Stomach smooth muscle (tissue), 2 donors: ENCODE measurements at regions not wholly inside any gene's neighbourhood (a gene's known extent, or its start where the extent isn't known, plus 50 kb on each side); places are given as distances from the start of the nearest gene placed in this dataset.

Experiments
- H3K27ac ChIP-seq: one replicate; pipeline ENCODE4 v1.7.0; 2013; ENCODE audit warnings: mild to moderate bottlenecking, low read length, inconsistent platforms
- H3K27me3 ChIP-seq, 2 donors: one replicate each; pipeline ENCODE4 v1.7.0; 2013; ENCODE audit warnings: low read length in 2 of 2; ENCODE audit not compliant: insufficient read depth in 2 of 2, control insufficient read depth in 1 of 2
- H3K36me3 ChIP-seq, 2 donors: one replicate each; pipeline ENCODE4 v1.7.0; 2013; ENCODE audit warnings: low read length in 2 of 2; ENCODE audit not compliant: control insufficient read depth in 2 of 2, insufficient read depth in 2 of 2
- H3K4me1 ChIP-seq: one replicate; pipeline ENCODE4 v1.7.0; 2013; ENCODE audit warnings: low read length; ENCODE audit not compliant: control insufficient read depth, insufficient read depth
- H3K4me3 ChIP-seq, 2 donors: one replicate each; pipeline ENCODE4 v1.7.0; 2013; ENCODE audit warnings: low read length in 2 of 2
- H3K9ac ChIP-seq, 2 donors: one replicate each; pipeline ENCODE4 v1.7.0; 2013; ENCODE audit warnings: low read length in 2 of 2, mild to moderate bottlenecking in 1 of 2
- H3K9me3 ChIP-seq, 2 donors: one replicate each; pipeline ENCODE4 v1.7.0; 2013; ENCODE audit warnings: low read length in 2 of 2; ENCODE audit not compliant: control insufficient read depth in 2 of 2
- donor health status: healthy.
- donor health status: Pancreatic carcinoma.

DNA sequence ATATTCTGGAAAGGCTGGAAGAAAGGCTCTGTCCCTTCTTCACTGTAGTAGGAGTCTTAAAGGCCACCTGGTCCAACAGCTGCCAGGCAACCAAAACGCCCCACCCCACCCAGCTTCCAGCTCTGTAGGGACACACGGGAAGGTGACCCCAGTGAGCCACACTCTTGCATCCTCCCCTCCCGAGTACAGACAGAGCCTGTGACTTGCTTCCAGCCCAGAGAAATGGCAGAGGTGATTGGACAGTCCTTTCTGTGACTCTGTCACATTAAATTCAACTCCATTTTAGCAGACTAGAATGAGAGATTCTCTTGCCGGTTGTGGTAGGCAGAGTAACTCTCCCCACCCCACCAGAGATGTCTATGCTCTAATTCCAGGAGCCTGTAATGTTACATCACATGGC lies 226.2 kb upstream of the ARID1B start:
- Histone ChIP-seq H3K4me1 (no peaks in the 10 kb centered on the region), H3K9me3 (no peaks in the 10 kb centered on the region), H3K4me3 (no peak overlapping the region), H3K9ac (no peak overlapping the region), H3K36me3 (no peaks in the 10 kb centered on the region), H3K27ac (no peak overlapping the region), H3K27me3 (no peaks in the 10 kb centered on the region)

DNA sequence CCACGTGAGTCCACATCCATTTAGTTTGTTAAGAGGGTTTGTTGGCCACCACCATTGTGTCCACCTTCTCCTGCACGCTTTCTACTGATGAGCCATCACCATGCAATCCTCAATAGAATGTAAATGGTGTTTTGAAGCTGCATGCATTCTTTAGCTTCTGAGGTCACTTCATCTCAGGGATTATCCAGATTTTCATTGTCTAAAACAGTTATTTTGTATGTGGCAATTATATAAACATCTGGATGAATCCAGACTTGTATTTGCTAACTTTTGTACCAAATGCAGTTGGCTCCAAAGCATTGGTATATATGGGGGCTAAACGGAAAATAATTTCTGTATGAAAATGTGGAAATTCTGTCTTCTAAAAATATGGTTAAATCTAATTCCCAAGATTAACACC lies 231.2 kb upstream of the ARID1B start:
- H3K4me3 ChIP-seq: no peak overlapping the region
- no peak overlapping the region for H3K9ac ChIP-seq

DNA sequence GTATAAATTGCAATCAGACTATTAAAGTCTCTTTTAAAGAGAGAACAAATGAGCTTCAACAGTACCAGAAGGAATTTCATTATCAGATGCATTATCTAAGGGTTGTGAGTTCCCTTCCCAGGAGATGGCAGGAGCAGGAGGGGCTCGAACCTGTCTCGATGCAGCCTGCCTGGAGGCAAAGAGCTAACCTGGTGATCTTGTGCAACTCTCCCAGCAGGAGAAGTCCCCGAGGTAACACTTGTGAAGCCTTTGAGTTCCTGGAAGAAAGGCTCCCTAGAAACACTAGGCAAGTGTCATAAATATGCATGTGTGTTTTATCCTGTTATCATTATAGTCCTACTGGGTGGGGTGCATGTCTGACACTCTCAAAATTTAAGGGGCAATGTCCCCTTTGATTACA lies 232.2 kb upstream of the ARID1B start:
- no peaks in the 10 kb centered on the region for H3K36me3 ChIP-seq
- no peaks in the 10 kb centered on the region for H3K27me3 ChIP-seq
- no peaks in the 10 kb centered on the region for H3K4me1 ChIP-seq
- H3K27ac ChIP-seq: no peak overlapping the region
- no peak overlapping the region for H3K4me3 ChIP-seq
- H3K9ac ChIP-seq: no peak overlapping the region
- no peaks in the 10 kb centered on the region for H3K9me3 ChIP-seq

More for the DNA sequence above, 231.2 kb upstream of the ARID1B start:
- Histone ChIP-seq H3K27me3 (no peaks in the 10 kb centered on the region), H3K4me1 (no peaks in the 10 kb centered on the region), H3K36me3 (no peaks in the 10 kb centered on the region), H3K27ac (no peak overlapping the region), H3K9me3 (no peaks in the 10 kb centered on the region)

DNA sequence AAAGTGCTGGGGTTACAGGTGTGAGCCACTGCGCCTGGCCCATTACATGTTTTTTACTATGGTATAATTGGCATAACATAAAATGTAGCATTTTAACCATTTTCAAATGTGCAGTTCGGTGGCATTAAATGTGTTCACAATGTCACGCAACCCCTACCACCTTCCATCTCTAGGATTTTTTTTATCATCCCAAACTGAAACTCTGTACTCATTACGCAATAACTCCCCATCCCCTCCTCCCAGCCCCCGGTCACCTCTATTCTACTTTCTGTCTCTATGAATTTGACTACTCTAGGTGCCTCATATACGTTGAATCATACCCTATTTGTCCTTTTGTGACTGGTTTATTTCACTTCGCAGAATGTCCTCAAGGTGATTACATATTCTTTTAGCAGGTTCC lies 233.1 kb upstream of the ARID1B start:
- H3K9ac ChIP-seq: no peak overlapping the region
- no peaks in the 10 kb centered on the region for H3K27me3 ChIP-seq
- no peak overlapping the region for H3K4me3 ChIP-seq
- H3K36me3 ChIP-seq: no peaks in the 10 kb centered on the region
- no peak overlapping the region for H3K27ac ChIP-seq
- H3K9me3 ChIP-seq: no peaks in the 10 kb centered on the region
- H3K4me1 ChIP-seq: no peaks in the 10 kb centered on the region

DNA sequence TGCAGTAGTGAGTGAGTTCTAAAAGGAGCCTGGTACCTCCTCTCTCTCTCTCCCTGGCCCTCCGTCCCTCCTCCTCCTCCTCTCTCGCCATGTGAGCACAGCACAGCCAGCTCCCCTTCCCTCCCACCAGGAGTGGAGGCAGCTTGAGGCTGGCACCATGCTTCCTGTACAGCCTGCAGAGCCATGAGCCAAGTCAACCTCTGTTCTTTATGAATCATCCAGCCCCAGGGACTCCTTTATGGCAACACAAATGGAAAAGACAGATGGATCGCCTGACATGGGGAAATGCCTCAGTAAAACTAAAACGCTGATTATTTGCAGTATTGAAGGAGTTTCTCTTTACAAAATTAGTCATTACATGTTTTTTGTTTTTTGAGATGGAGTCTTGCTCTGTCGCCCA lies 233.7 kb upstream of the ARID1B start:
- Histone ChIP-seq H3K4me3 (no peak overlapping the region), H3K27me3 (no peaks in the 10 kb centered on the region), H3K9me3 (no peaks in the 10 kb centered on the region), H3K27ac (no peak overlapping the region), H3K4me1 (no peaks in the 10 kb centered on the region), H3K9ac (no peak overlapping the region), H3K36me3 (no peaks in the 10 kb centered on the region)

DNA sequence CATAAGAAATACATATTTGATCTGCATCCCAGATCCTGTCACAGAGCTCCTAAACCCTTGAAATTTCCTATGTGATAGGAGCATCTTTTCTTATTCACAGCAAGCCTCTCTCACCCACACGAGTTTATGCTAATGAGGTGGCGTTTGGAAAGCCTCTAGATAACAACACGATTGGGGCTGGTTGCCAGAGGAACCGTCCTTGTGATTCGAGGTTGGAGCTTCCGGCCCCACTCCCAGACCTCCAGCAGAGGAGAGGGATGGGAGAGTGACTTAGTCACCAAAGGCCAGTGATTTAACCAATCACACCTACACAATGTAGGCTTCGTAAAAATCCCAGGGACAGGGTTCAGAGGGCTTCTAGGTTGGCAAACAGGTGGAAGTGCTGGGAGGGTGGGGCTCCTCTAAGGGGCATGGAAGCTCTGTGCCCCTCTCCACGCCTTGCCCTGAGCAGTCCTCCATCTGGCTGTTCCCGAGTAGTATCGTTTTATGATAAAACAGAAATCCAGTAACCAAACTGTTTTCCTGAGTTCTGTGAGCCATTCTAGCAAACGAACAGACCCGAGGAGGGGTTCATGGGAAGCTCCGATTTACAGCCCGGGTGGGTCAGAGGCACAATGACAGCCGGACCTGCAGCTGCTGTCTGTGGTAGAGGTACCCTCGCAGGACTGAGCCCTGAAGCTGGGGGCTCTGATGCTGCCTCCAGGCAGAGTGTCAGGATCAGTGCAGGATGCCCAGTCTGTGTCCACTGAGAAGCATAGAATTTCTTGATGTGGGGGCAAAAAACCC lies 238.1 kb upstream of the ARID1B start:
- Histone ChIP-seq H3K27ac (no peak overlapping the region), H3K27me3 (no peaks in the 10 kb centered on the region), H3K9me3 (no peaks in the 10 kb centered on the region), H3K36me3 (no peaks in the 10 kb centered on the region), H3K4me1 (no peaks in the 10 kb centered on the region), H3K9ac (no peak overlapping the region), H3K4me3 (no peak overlapping the region)

DNA sequence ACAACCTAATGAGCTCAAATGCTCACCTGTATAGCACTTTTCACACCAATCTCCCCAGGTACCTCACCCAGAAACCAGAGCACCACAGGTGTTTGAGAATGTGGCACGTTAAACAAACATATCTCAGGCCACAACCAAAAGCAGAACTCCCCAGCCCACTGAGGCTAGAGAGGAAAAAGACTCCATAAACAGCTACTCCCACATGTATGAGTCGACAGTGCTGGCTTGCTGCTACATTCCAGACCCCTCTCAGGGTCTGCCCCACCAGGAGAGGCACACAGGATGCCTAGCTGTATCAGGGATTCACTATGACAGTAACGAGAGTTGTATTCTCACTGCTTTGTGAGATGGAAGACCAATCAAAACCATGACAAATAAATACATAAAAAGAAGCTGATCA lies 242.6 kb upstream of the ARID1B start:
- no peak overlapping the region for H3K27ac ChIP-seq
- no peaks in the 10 kb centered on the region for H3K9me3 ChIP-seq
- no peaks in the 10 kb centered on the region for H3K36me3 ChIP-seq
- H3K9ac ChIP-seq: no peak overlapping the region
- no peak overlapping the region for H3K4me3 ChIP-seq
- H3K27me3 ChIP-seq: no peaks in the 10 kb centered on the region
- no peaks in the 10 kb centered on the region for H3K4me1 ChIP-seq

DNA sequence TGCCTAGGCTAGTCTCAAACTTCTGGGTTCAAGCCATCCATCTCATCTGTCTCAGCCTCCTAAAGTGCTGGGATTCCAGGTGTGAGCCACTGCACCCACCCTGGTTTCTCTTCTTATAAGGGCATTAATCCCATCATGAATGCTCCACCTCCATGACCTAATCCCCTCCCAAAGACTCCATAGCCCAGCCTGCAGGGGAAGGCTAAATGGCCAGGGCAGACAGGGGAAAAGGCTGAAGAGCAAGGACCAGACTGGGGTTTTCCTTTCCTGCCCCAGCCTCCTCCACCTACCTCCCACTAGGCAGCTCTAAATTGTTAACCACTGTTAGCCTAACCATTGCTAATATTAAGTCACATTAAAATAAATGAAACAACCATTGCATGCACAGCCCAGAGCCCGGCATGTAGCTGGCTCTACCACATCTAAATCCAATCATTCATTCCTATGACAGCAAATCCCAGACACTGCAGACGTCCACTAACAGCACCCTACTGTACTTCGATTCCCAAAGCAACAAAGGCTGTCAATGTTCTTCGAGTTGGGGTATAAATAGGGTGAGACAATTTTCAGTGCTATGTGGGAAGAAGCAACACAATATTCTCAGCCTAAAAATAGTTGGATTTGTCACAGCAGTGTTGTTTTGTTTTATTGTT lies 243.2 kb upstream of the ARID1B start:
- Histone ChIP-seq H3K36me3 (no peaks in the 10 kb centered on the region), H3K9me3 (no peaks in the 10 kb centered on the region), H3K27ac (no peak overlapping the region), H3K9ac (no peak overlapping the region), H3K4me1 (no peaks in the 10 kb centered on the region), H3K4me3 (no peak overlapping the region), H3K27me3 (no peaks in the 10 kb centered on the region)

DNA sequence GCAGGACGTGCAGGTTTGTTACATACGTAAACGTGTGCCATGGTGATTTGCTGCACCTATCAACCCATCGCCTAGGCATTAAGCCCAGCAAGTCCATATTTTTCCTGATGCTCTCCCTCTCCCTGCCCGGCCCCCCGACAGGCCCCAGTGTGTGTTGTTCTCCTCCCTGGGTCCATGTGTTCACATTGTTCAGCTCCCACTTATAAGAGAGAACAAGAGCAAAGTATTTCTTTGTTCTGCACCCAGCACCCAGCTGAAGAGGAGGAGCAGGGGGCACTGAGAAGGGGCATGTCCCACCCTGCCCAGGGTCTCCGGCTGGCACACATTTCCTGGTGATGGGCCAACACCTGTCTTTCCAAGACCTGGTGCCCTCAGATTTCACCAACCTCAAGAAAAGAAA lies 251.1 kb upstream of the ARID1B start:
- no peaks in the 10 kb centered on the region for H3K27me3 ChIP-seq
- no peaks in the 10 kb centered on the region for H3K36me3 ChIP-seq
- H3K27ac ChIP-seq: no peak overlapping the region
- no peak overlapping the region for H3K4me3 ChIP-seq
- H3K9me3 ChIP-seq: no peaks in the 10 kb centered on the region
- no peak overlapping the region for H3K9ac ChIP-seq
- H3K4me1 ChIP-seq: no peaks in the 10 kb centered on the region

DNA sequence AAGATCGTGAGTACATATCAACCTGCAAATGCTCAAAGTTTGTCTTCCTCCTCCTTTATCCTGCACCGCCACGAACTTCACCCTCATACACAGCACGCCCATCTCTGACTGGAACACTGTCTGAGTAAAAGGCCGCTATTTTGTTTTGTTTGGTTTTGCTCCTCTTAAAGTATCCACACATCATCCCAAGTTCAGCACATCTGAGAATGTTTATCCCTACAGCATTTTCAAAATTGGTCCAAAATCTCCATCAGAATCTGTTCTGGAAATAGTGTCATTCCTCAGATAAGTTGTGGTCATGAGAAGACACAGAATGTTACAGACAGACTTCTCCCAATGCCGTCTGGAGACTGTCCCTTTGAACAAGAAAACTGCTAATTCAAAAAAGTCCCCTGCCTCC lies 251.6 kb upstream of the ARID1B start:
- Histone ChIP-seq H3K27ac (no peak overlapping the region), H3K27me3 (no peaks in the 10 kb centered on the region), H3K36me3 (no peaks in the 10 kb centered on the region), H3K9ac (no peak overlapping the region), H3K4me3 (no peak overlapping the region), H3K9me3 (no peaks in the 10 kb centered on the region), H3K4me1 (no peaks in the 10 kb centered on the region)

DNA sequence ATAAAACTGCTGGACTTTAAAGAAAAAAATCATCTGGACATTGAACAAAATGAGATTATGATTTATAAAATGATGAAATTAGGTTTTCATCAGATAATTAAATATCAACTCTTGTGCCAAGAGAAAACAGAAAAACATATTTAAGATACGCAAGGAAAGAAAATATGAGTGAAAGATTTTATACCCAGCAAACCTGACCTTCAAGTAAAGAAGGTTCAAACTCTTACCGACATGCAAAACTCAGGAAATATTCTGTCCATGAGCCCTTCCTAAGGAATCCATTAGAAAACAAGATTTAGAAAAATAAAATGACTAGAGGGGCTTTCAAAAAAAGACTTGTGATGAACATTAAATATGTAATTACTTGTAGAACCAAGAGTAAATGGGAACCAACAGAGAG lies 257.2 kb upstream of the ARID1B start:
- Histone ChIP-seq H3K36me3 (no peaks in the 10 kb centered on the region), H3K9me3 (no peaks in the 10 kb centered on the region), H3K27me3 (no peaks in the 10 kb centered on the region), H3K4me1 (no peaks in the 10 kb centered on the region), H3K27ac (no peak overlapping the region), H3K4me3 (no peak overlapping the region), H3K9ac (no peak overlapping the region)
